ENCODE measurements at regions not wholly inside any gene's neighbourhood (a gene's known extent, or its start where the extent isn't known, plus 50 kb on each side); places are given as distances from the start of the nearest gene placed in this dataset.

- Histone ChIP-seq H3K36me3 (ENCODE audit: insufficient read depth) (peaks cover 3% of the 10 kb centered on the region), H3F3A (replicated peaks; ENCODE audit: low read depth) (no peaks in the 10 kb centered on the region), H3K27me3 (ENCODE audit: insufficient read depth) (peaks cover 3% of the 10 kb centered on the region; the same call in 1 of the 2 replicates), H3K79me2 (replicated peaks; ENCODE audit: insufficient read depth) (no peaks in the 10 kb centered on the region), H3K4me3 (no peak overlapping the region), H3K4me1 (ENCODE audit: insufficient read depth) (0 out of 2 replicates have a peak, but pooled peaks cover 2% of the 10 kb centered on the region), H3K4me2 (no peak overlapping the region), H4K20me1 (replicated peaks; ENCODE audit: insufficient read depth) (no peaks in the 10 kb centered on the region), H3K9me2 (ENCODE audit: insufficient read depth) (peaks cover 27% of the 10 kb centered on the region; the same call in 1 of the 2 replicates), H2AFZ (no peak overlapping the region), H3K27ac (ENCODE audit: low read depth) (no peak overlapping the region)
- Mint-ChIP-seq H3K27me3 (ENCODE audit: insufficient read depth, low read depth, poor library complexity) (peaks cover 4% of the 10 kb centered on the region), H3K36me3 (ENCODE audit: low read depth) (peaks cover 28% of the 10 kb centered on the region; the same call in 2 of the 3 replicates), H3K27ac (no peak overlapping the region), H3K9me3 (peaks cover 36% of the 10 kb centered on the region), H3K4me3 (no peak overlapping the region), H3K4me1 (peaks cover 3% of the 10 kb centered on the region)
- no peak for TF ChIP-seq POLR2AphosphoS5 (IDR thresholded peaks at IDR 0.05; ENCODE audit: low read depth)
- no peak for TF ChIP-seq ZNF462 (CRISPR knock-in tag; IDR thresholded peaks at IDR 0.05)
- no peak for TF ChIP-seq EZH2 (IDR thresholded peaks at IDR 0.05; ENCODE audit: low read depth, unreplicated experiment)
- no peak for TF ChIP-seq EZH2phosphoT487 (IDR thresholded peaks at IDR 0.05; ENCODE audit: unreplicated experiment)
- no peak for TF ChIP-seq ETS1 (IDR thresholded peaks at IDR 0.05)
- DNase-seq (ENCODE audit: low spot score) (no peak), ATAC-seq (no peak)
These were observed 150.5 kb downstream of the CD83 start for GRCh38 chr6:14267885-14268660.
